Sigmoid colon (tissue), 3 donors: ENCODE measurements at regions not wholly inside any gene's neighbourhood (a gene's known extent, or its start where the extent isn't known, plus 50 kb on each side); places are given as distances from the start of the nearest gene placed in this dataset.

Source experiments
- CTCF ChIP-seq, 4 experiments: fragments of 450-650 bp in 3 of 4; fragments of 200-600 bp in 1 of 4; IDR thresholded peaks; one replicate each; pipeline ENCODE4 v1.5.1; 2016 to 2019; ENCODE audit warnings: antibody characterized with exemption in 4 of 4, mild to moderate bottlenecking in 3 of 4, moderate library complexity in 2 of 4
- POLR2A ChIP-seq, 2 donors: fragments of 450-650 bp; IDR thresholded peaks; one replicate each; pipeline ENCODE4 v1.6.1; 2016; ENCODE audit warnings: antibody characterized with exemption in 2 of 2, mild to moderate bottlenecking in 2 of 2, moderate library complexity in 2 of 2

- no peak for TF ChIP-seq POLR2A (IDR thresholded peaks at IDR 0.05)
- TF ChIP-seq CTCF (IDR thresholded peaks at IDR 0.05) = no peak
Measured at GRCh38 chr4:112801341-112801740, 164.4 kb downstream of the LARP7 start.
